Activated naive CD4-positive, alpha-beta T cell treated with anti-CD3 and anti-CD28 coated beads, Interleukin-2, amount 50 U/mL, for 72 hours (primary cell): ENCODE measurements at regions not wholly inside any gene's neighbourhood (a gene's known extent, or its start where the extent isn't known, plus 50 kb on each side); places are given as distances from the start of the nearest gene placed in this dataset.

Source experiments
- ATAC-seq, 2 donors: fragments of 150-1000 bp; cut with Tn5 transposase; 2 replicates each; pipeline ENCODE4 v1.10.0; 2021; ENCODE audit warnings: mild to moderate bottlenecking in 2 of 2, moderate library complexity in 2 of 2
- DNase-seq, 2 donors: peaks; one replicate each; pipeline ENCODE4 v3.0.0; 2021 to 2022; ENCODE audit warnings: low spot score in 2 of 2
- H3K27ac Mint-ChIP-seq, 2 donors: one replicate each; pipeline ENCODE4 v1.8.0; 2022; ENCODE audit warnings: mild to moderate bottlenecking in 2 of 2, mixed read lengths in 2 of 2
- H3K36me3 Mint-ChIP-seq, 2 donors: one replicate each; pipeline ENCODE4 v1.8.0; 2022; ENCODE audit warnings: mixed read lengths in 2 of 2
- H3K9me3 Mint-ChIP-seq, 2 donors: one replicate each; pipeline ENCODE4 v1.8.0; 2022; ENCODE audit warnings: mixed read lengths in 2 of 2

DNA sequence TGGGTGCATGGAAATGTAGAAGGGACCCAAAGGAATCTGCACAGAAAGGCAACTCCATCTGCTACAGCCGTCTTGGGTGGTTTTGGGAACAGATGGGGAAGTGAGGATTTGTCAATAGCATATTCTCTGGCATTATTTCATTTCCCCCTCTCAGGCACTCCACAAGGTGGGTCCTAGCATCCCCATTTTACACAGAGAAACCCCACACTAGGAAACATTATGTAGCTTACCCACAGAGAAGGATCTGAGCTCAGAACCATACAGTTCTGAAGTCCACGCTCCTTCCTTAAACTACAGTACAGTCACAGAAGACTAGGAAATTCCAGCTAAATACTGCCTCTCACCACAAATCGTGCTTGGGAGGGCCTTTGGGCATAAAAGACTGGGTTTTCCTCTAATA, 61.2 kb upstream of the CTNNB1 start:
- DNase-seq (no peak), ATAC-seq (no peak)
- H3K27ac Mint-ChIP-seq, result no peak overlapping the region
- H3K9me3 Mint-ChIP-seq, result no peaks in the 10 kb centered on the region
- H3K36me3 Mint-ChIP-seq, result no peaks in the 10 kb centered on the region

DNA sequence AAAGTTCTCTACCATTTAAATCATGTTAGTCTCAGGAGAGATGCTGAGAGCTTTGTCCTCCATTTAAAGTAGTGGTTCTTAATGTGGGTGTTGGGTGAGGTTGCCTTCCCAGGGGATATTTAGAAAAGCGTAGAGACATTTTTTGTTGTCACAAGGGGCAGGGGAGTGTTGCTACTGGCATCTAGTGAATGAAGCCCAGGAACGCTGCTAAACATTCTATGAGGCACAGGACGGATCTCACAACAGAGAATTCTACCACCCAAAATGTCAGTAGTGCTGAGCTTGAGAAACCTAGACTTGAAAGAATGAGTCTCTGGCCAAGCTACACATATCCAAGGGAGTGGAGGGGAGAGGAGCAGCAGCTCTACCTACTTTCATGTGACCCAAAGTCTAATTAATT, 60.7 kb upstream of the CTNNB1 start:
- Mint-ChIP-seq H3K36me3 (no peaks in the 10 kb centered on the region), H3K9me3 (no peaks in the 10 kb centered on the region), H3K27ac (no peak overlapping the region)
- no peak for DNase-seq
- ATAC-seq, result no peak

DNA sequence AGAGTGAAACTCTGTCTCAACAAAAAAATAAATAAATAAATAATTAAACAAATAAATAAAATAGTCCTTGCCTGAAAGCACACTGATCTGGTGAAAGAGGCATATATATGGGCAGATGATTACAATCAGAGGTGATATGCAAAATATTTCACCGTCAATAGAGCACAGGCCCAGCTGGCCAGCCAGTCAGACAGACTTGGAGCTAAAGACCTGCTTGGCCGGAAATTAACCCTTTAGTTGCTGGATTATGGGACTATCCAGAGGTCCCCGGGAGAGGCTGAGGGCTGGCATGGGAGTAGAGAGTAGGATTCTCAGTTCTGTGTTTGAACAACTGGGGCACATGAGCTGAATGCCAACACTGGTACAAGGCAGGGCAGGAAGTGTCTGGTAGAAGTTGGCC, 59.1 kb upstream of the CTNNB1 start:
- no peak overlapping the region for H3K27ac Mint-ChIP-seq
- no peak for ATAC-seq
- no peaks in the 10 kb centered on the region for H3K36me3 Mint-ChIP-seq
- H3K9me3 Mint-ChIP-seq, result no peaks in the 10 kb centered on the region
- DNase-seq, result no peak

DNA sequence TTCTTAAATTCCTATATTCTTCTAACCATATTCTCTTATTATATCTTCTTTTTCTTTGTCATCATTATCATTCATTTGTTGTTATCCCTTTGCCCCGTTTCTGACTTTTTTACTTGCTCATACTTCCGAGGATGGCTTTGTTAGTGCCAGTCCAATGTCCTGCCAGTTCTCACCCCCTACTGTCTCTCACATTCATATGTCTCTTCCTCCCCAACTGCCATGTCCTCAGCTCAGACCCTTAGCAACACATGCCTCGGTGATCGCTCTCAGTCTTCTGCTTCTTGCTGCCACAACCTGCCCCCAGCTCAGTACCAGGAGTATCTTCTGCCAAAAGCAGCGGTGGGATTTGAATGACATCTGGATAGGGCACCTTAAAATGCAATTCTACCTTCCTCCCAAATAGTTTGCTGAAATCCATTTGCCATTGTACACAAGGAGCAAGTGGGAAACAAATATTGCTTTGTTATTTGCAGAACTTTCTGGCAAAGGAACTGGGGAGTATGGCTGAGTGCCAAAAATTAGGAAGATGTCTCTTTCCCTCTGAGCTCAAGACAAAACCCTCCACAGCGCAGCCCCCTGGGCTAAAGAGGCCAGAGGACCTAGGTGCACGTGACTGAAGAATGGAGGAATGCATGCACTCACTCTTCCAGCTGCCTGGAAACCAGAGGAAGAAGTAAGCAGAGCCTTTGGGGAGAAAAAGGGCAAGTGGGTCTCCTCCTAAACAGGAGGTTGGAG, 57.7 kb upstream of the CTNNB1 start:
- DNase-seq (no peak), ATAC-seq (no peak)
- Mint-ChIP-seq H3K27ac (no peak overlapping the region), H3K9me3 (peaks cover 10% of the 10 kb centered on the region in 2 donors), H3K36me3 (peaks cover 11% of the 10 kb centered on the region in 2 donors)

DNA sequence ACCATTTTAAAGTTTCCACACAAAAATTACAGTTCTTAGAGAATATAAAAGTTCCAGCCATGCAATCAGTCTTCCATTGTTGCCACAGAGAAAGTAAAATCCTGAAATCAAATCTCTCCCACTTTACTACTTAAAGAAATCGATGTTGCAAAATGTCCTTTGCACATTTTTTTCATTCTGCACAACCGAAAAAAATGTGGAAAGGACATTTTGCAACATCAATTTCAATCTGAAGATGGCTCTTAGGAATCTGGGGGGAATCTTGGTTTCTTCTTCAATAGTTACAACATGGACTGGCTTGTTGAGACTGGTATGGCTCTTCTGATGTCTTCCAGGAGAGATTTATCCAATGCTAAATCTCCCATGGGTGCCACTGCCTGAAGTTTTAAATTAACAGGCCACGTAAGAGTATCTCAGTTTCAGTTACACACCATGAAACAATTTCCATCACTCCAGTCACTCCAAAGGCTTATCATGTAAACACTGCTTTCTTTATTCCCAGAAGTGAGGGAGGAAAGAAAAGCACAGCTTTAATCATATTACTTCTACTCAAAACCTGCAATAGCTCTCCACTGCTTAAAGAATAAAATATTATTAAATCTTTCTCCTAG, 55.8 kb upstream of the CTNNB1 start:
- no peak for DNase-seq
- no peak for ATAC-seq
- Mint-ChIP-seq H3K36me3 (peaks cover 15 to 22% of the 10 kb centered on the region in 2 donors), H3K27ac (no peak overlapping the region), H3K9me3 (peaks cover 13 to 20% of the 10 kb centered on the region in 2 donors)

DNA sequence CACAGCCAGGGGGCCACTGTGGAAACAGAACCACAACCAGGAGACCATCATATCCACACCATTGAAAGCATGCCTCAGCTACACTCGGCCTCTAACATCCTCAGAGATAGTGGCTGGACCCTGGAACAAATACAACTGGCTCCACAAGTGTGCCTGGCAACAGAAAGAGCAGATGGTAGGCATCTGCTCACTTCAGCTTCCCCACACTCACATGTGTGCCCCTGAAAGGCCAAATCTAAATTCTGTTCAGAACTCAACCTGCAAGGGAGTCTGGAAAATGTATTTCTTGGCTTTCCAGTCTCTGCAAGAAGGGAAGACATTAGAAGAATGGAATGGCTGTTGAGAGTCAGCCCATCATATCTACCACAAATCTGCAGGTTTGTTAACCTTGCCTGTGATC, 54.7 kb upstream of the CTNNB1 start:
- Mint-ChIP-seq H3K9me3 (peaks cover 13 to 20% of the 10 kb centered on the region in 2 donors), H3K27ac (no peak overlapping the region), H3K36me3 (peaks cover 15 to 22% of the 10 kb centered on the region in 2 donors)
- ATAC-seq (no peak), DNase-seq (no peak)

DNA sequence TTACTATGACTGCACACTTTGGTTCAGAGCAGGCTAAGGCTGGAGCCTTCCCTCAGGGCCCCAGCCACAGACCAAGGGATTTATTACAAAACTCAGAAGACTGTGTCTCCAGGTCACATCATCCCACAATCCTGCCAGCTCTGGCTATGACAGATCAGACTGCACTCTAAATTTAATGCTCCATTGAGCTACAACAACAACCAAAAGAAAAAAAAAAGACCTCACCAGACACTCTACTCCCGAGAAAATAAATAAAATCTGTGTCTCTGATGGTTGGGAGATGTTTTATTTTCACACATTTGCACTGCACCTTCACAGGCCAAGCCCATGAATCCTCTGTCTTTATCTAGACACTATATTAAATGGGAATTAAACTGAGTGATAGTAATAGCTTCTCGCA, 50.8 kb upstream of the CTNNB1 start:
- DNase-seq, result no peak
- ATAC-seq, result no peak
- Mint-ChIP-seq H3K27ac (no peak overlapping the region), H3K36me3 (peaks cover 15 to 22% of the 10 kb centered on the region in 2 donors), H3K9me3 (peaks cover 13 to 20% of the 10 kb centered on the region in 2 donors)

DNA sequence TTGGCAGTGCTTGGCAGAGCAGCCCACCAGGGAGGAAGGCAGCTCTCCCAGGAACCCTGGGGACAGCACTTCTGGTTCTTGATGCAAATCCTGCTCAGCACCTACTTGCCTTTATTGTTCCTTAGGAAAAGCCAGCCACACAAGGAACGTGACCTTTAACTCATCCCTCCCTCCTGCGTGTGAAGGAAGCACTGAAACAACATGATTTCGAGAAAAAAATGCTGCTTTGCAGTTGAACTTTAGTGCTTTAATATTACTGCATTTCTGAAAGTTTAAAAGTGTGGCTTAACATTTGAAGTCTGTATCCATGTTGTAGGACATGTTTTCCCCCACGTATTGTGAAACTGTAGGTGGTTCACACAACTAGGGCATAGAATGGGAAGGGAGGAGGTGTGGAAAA, 50.4 kb upstream of the CTNNB1 start:
- Mint-ChIP-seq H3K9me3 (peaks cover 13 to 20% of the 10 kb centered on the region in 2 donors), H3K36me3 (peaks cover 15 to 22% of the 10 kb centered on the region in 2 donors), H3K27ac (no peak overlapping the region)
- ATAC-seq, result no peak
- DNase-seq, result no peak
